Natural killer cell (primary cell): ENCODE measurements at regions not wholly inside any gene's neighbourhood (a gene's known extent, or its start where the extent isn't known, plus 50 kb on each side); places are given as distances from the start of the nearest gene placed in this dataset.

ENCODE experiments used
- ATAC-seq, 3 donors: fragments of 150-1000 bp in 2 of 3; fragments of 200-7000 bp in 1 of 3; cut with Tn5 transposase; 1 replicate in 1 of 3; 2 replicates in 2 of 3; pipeline ENCODE4 v1.10.0; 2021; ENCODE audit warnings: mild to moderate bottlenecking in 2 of 3, moderate library complexity in 2 of 3
- DNase-seq, 2 donors: peaks; one replicate each; pipeline versions ENCODE4 v3.0.0 to v3.0.0-alpha.2; 2013 to 2021; ENCODE audit warnings: mixed read lengths in 1 of 2
- H3K27ac ChIP-seq: one replicate; pipeline ENCODE4 v1.5.1; 2013; ENCODE audit warnings: mild to moderate bottlenecking, low read length
- H3K27me3 ChIP-seq: one replicate; pipeline ENCODE4 v1.6.1; 2013; ENCODE audit warnings: low read length; ENCODE audit not compliant: control insufficient read depth, insufficient read depth
- H3K36me3 ChIP-seq: one replicate; pipeline ENCODE4 v1.6.1; 2013; ENCODE audit warnings: low read length; ENCODE audit not compliant: control insufficient read depth, insufficient read depth
- H3K4me1 ChIP-seq: one replicate; pipeline ENCODE4 v1.6.1; 2013; ENCODE audit warnings: low read length; ENCODE audit not compliant: control insufficient read depth, insufficient read depth
- H3K4me3 ChIP-seq: one replicate; pipeline ENCODE4 v1.5.1; 2013; ENCODE audit warnings: low read length
- H3K9me3 ChIP-seq: one replicate; pipeline ENCODE4 v1.6.1; 2013; ENCODE audit warnings: low read length; ENCODE audit not compliant: control insufficient read depth, insufficient read depth
- H3K27ac Mint-ChIP-seq, 2 donors: one replicate each; pipeline ENCODE4 v1.8.0; 2022; ENCODE audit warnings: mild to moderate bottlenecking in 2 of 2, mixed read lengths in 2 of 2, moderate library complexity in 1 of 2
- H3K27me3 Mint-ChIP-seq, 2 donors: one replicate each; pipeline ENCODE4 v1.8.0; 2022; ENCODE audit warnings: low read depth in 2 of 2, mixed read lengths in 2 of 2
- H3K36me3 Mint-ChIP-seq: one replicate; pipeline ENCODE4 v1.8.0; 2022; ENCODE audit warnings: mixed read lengths
- H3K4me1 Mint-ChIP-seq, 2 donors: one replicate each; pipeline ENCODE4 v1.8.0; 2022; ENCODE audit warnings: mixed read lengths in 2 of 2
- H3K4me3 Mint-ChIP-seq: one replicate; pipeline ENCODE4 v1.8.0; 2022; ENCODE audit warnings: mild to moderate bottlenecking, moderate library complexity, mixed read lengths
- H3K9me3 Mint-ChIP-seq, 2 donors: one replicate each; pipeline ENCODE4 v1.8.0; 2022; ENCODE audit warnings: mixed read lengths in 2 of 2
- CTCF ChIP-seq: fragments of 200-600 bp; IDR thresholded peaks from one replicate; pipeline ENCODE4 v1.8.0; 2022; ENCODE audit warnings: antibody characterized with exemption
- WGBS: methylation state at CpG from one replicate; pipeline ENCODE4 v1.1.7; 2013; ENCODE audit warnings: missing lambda C conversion rate; ENCODE audit not compliant: insufficient coverage; 5-methylcytosine and 5-hydroxymethylcytosine counted together
- intact Hi-C: fragments of 100-400 bp; cut with micrococcal nuclease; formaldehyde crosslinking; loops from one replicate; pipeline ENCODE4 v1.14.2; 2022

DNA sequence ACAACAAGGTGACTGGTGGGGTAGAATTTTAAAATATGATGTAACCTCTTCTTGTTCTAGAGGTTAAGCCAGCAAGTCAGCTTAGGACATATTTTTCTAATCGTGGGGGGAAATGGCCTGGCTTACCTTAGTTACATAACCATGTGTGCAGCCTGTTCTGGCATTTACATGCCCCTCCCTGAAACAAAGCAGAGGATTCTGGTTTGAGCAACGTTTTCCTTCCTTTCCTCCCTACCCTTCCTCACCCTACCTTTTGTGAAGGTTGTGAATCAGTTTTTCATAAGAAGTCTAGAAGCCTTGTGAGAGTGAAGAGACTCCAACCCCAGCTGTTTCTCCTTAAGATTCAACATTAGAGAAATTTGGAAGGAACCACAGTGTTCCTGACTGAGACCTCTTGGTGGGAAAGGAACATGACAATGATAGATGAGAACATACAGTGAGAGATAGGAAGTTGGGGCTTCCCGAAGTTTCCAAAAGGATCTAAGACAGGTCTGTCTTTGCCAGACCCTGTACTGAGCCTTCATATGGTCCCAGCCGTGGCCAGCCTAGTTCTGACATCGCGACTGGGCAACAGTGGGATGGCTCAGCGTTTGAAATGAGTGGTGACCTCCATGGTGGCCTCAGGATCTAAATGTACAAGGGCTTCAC, 365.2 kb downstream of the SPATA31D1 start:
- 90% methylated on average over 6 of the region's 7 CpGs for WGBS
- Histone ChIP-seq H3K27me3 (no peaks in the 10 kb centered on the region), H3K36me3 (no peaks in the 10 kb centered on the region), H3K4me1 (no peaks in the 10 kb centered on the region), H3K4me3 (no peak overlapping the region), H3K9me3 (no peaks in the 10 kb centered on the region), H3K27ac (no peak overlapping the region)
- ATAC-seq, result no peak
- no peak for DNase-seq
- Mint-ChIP-seq H3K36me3 (no peaks in the 10 kb centered on the region), H3K9me3 (peaks cover 0 to 2% of the 10 kb centered on the region in 2 donors), H3K4me3 (no peak overlapping the region), H3K27me3 (no peaks in the 10 kb centered on the region), H3K27ac (no peak overlapping the region), H3K4me1 (no peaks in the 10 kb centered on the region)
- no peak for TF ChIP-seq CTCF
- intact Hi-C loops, result no loop called here

- no peaks in the 10 kb centered on the region for H3K4me1 Mint-ChIP-seq
- no peaks in the 10 kb centered on the region for H3K27me3 Mint-ChIP-seq
- H3K9me3 Mint-ChIP-seq, result peaks cover 0 to 4% of the 10 kb centered on the region in 2 donors
- Histone ChIP-seq H3K27ac (no peak overlapping the region), H3K27me3 (no peaks in the 10 kb centered on the region), H3K36me3 (no peaks in the 10 kb centered on the region), H3K4me3 (no peak overlapping the region), H3K4me1 (no peaks in the 10 kb centered on the region), H3K9me3 (no peaks in the 10 kb centered on the region)
- no peak overlapping the region for H3K27ac Mint-ChIP-seq
- 51% methylated on average over 2 of the region's 2 CpGs for WGBS
- H3K36me3 Mint-ChIP-seq, result no peaks in the 10 kb centered on the region
- DNase-seq (no peak), ATAC-seq (no peak)
- no peak overlapping the region for H3K4me3 Mint-ChIP-seq
- TF ChIP-seq CTCF, result no peak
- intact Hi-C loops, result no loop called here
These were observed 365.7 kb downstream of the SPATA31D1 start for GRCh38 chr9:82354279-82354659.

GRCh38 chr9:82356131-82356530, 367.6 kb downstream of the SPATA31D1 start:
- no peaks in the 10 kb centered on the region for H3K27me3 ChIP-seq
- intact Hi-C loops, result no loop called here
- TF ChIP-seq CTCF, result no peak
- H3K27ac ChIP-seq, result no peak overlapping the region
- H3K4me1 Mint-ChIP-seq, result no peaks in the 10 kb centered on the region
- H3K9me3 Mint-ChIP-seq, result peaks cover 0 to 4% of the 10 kb centered on the region in 2 donors
- H3K36me3 ChIP-seq, result no peaks in the 10 kb centered on the region
- no peaks in the 10 kb centered on the region for H3K27me3 Mint-ChIP-seq
- H3K4me3 Mint-ChIP-seq, result no peak overlapping the region
- H3K4me1 ChIP-seq, result no peaks in the 10 kb centered on the region
- ATAC-seq (no peak), DNase-seq (no peak)
- no peak overlapping the region for H3K4me3 ChIP-seq
- H3K9me3 ChIP-seq, result no peaks in the 10 kb centered on the region
- H3K27ac Mint-ChIP-seq, result no peak overlapping the region
- no CpG with 5 or more reads among the region's 2 CpGs for WGBS
- no peaks in the 10 kb centered on the region for H3K36me3 Mint-ChIP-seq

DNA sequence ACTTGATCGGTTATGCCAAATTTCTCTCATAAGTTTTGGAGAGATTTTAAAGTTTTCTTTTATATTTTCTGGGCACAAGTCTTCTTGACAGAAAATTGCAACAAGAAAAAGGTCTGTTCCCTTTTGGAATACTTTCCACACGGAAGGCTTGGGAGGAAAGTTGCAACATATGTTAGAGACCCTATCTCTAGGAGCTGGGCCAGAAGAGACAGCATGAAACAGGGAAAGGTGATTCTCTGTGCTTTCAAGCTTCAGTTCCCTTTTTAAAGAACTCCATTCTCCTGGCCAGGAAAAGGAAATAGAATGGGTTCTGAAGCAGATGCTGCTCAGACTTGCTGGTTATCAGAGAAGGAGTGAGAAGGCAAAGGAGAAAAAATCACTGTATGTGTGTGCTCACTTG, 368.3 kb downstream of the SPATA31D1 start:
- ATAC-seq (no peak), DNase-seq (no peak)
- H3K27me3 Mint-ChIP-seq, result no peaks in the 10 kb centered on the region
- intact Hi-C loops, result no loop called here
- H3K9me3 Mint-ChIP-seq, result peaks cover 0 to 4% of the 10 kb centered on the region in 2 donors
- H3K9me3 ChIP-seq, result no peaks in the 10 kb centered on the region
- H3K27ac ChIP-seq, result no peak overlapping the region
- H3K36me3 Mint-ChIP-seq, result no peaks in the 10 kb centered on the region
- H3K4me1 Mint-ChIP-seq, result no peaks in the 10 kb centered on the region
- TF ChIP-seq CTCF, result no peak
- H3K27ac Mint-ChIP-seq, result no peak overlapping the region
- H3K4me1 ChIP-seq, result no peaks in the 10 kb centered on the region
- no peak overlapping the region for H3K4me3 ChIP-seq
- WGBS, result 71% methylated on average over 2 of the region's 2 CpGs
- no peak overlapping the region for H3K4me3 Mint-ChIP-seq
- H3K27me3 ChIP-seq, result no peaks in the 10 kb centered on the region
- no peaks in the 10 kb centered on the region for H3K36me3 ChIP-seq
